NCI-H2107 (cell line): ENCODE measurements at regions not wholly inside any gene's neighbourhood (a gene's known extent, or its start where the extent isn't known, plus 50 kb on each side); places are given as distances from the start of the nearest gene placed in this dataset.

Experiments used
- DNase-seq: peaks from one replicate; lab custom pipeline; 2025; lab: John Stamatoyannopoulos, UW

DNA sequence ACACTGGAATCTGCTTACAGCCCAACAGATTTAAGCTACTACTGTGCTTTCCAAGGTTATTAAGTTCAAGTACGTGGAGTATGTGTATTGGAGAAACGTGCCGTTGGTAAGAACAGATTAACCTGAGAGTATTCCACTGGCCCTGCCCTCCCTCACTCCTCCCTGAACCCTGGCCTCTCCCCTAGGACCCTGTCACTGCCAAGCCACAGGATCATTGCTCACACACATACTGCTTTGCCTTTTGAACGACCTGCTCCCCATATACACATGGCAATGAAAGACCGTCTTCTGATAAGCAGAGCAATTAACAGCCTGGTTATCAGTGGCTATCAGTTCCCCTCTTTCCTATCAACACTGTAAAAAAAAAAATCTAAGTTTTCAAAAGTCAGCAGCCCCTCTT lies 458.9 kb upstream of the DYNLRB2 start:
- no peak for DNase-seq

DNA sequence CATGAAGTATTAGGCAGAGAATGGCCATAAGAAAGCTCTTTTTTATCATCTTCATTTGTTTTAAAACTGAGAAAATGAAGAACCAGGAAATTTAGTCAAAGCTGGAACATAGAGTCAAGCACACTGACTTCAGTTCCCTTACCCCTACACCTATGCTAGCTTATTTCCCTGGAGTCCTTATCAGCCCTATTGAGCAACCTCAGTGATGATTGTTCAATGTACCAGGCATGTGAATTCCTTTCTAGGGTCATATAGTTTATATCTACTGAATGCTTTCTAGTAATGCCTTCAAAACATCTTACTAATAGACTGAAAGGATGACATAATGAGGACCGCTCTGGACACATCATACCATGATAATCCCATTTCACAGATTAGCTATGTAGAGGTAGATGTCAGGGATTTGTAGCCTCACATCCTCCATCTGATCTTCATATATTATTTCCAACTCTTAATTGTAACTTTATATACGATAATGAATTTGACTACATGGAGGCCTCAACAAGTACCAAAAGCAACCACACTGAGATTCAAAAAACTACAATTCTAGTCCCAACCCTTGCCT lies 460.4 kb upstream of the DYNLRB2 start:
- no peak for DNase-seq

DNA sequence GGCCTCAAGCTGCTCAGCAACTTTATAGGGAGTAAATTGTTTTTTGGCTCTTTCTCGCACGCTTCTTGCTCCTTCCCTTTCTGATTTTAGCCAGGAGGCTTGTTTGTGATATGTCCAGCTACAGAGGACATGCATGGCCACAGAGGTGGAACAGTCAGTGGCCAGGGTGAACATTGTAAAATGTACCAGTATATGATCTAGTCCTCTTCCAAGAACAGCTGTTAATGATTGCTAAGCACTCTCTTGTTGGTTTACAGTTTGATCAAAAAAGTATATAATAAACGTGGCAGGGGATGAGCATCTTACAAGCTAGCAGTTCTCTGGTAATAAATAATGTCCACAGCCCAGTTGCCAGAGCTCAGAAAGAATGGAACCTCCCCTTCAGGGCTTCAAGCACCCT lies 461.7 kb upstream of the DYNLRB2 start:
- DNase-seq: no peak

DNA sequence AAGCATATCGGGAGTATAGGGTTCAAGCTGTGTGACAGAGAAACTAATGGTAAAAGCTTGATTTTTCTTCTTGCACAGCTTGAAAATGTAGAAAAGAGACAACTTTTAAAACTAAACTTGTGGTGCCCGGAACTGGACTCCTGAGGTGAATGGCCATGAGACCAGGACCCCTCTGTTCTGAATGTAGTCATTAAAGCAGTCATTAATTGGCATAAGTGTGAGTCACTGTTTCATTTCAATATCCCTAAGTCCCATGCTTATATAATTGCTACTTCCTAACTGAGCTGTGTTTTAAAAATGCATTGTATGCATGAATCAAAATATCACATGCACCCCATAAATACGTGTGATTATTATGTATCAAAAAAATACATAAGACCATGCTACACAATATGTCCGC lies 463.1 kb upstream of the DYNLRB2 start:
- no peak for DNase-seq

DNA sequence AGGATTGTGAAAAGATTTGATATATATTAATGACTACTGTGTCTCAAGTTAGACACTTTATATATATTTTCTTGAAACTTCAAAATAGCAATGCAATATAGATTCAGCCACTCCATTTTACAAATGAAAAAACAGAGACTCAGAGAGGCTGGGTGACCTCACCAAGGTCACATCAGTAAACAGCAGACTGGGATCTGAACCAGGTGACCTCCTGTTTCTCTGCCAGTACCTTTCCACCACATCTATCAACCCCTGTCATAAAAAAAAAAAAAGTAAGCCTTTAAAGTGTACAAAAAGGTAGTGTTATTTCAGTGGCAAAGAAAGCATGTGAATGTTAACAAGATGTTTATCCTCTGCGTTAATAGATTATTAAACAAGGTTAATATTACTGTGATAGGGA lies 466.5 kb upstream of the DYNLRB2 start:
- no peak for DNase-seq

DNA sequence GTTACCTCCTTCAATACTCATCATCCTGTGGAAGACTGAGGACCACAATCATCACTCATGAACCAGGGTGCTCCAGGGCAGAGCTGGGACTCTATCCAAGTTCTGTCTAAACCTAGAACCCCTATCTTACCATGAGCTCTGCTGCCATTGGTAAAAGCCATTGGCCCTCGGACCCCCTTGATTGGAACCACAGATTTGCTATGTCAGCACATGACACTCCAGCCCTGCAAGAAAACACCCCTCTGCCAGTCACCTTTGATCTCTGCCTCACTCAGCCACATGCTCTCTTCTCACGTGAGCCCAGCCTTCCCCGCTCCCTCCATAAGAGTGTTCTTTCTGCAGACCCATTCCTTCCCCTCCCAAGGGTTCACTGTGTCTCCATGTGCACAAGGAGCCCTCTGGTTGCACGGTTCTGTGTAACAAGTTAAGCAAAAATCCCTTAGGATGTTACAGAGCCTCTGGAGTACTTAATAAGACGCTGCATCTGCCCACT lies 468.8 kb upstream of the DYNLRB2 start:
- DNase-seq: no peak

DNA sequence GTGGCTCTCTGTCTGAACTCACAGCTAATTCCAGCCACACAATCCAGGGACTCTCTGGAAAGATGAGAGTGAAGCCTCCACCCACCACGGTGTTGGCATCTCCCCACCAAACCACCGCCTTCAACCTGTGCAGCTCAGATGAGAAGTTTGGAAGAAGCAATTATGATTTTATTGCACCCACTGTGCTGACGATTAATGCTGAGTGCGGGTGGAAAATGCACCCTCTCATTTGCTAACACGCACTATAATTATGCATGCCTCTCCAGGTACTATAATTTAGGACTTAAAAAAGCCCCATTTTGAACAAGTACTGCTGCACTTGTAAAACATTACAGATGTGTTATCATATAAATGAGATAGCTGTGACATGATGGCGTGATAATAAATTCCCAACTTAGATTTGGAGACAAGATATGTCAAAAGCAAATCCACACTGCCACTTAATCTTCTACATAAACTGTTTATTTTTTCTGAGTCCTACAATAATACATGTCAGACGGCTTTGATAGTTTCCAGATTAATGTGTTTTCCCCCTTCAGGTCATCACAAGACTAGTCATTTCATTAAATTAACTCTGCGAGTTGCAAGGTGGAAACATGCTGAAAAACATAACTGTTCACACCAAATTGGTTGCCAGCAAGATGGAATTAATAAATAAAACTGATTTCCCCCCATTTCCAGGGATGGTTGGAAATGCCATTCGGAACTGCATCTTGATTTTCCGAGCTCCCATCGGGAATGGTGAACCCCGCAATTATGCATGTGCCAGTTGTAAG lies 466.5 kb upstream of the MAF start:
- DNase-seq: no peak

DNA sequence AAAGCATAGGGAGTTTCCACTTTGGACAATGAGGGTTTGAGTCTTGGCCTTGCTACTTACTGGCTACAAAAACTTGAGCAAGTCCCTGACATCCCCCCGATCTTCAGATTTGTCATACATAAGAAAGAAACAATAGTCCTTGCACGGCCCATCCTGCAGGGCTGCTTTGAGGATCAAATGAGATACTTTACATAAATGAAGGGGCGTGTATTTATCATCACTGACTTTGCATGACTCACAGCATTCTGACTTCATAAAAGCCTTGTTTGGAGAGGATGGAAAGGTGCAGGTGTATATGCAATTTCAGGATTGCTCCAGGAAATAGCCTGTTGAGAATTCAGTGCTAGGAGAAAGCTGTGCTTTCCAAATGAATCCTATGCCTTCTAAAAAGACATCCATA lies 465.0 kb upstream of the MAF start:
- DNase-seq: no peak

DNA sequence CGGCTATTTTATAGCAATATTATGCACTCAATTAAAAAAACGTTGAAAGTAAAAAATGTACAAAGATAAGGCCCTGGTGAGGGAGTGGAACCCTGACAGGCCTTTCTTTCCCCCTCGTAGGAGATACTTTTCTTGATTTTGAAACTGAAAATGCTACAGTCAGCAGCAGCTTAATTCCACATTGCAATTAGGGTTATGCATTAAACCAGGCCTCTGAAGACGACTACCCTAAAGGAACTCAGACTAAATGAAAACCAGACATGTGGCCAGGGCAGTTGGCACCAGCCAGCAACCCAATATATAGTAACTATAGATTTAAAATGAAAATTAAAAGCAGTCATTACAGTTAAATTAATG lies 463.2 kb upstream of the MAF start:
- DNase-seq: no peak

DNA sequence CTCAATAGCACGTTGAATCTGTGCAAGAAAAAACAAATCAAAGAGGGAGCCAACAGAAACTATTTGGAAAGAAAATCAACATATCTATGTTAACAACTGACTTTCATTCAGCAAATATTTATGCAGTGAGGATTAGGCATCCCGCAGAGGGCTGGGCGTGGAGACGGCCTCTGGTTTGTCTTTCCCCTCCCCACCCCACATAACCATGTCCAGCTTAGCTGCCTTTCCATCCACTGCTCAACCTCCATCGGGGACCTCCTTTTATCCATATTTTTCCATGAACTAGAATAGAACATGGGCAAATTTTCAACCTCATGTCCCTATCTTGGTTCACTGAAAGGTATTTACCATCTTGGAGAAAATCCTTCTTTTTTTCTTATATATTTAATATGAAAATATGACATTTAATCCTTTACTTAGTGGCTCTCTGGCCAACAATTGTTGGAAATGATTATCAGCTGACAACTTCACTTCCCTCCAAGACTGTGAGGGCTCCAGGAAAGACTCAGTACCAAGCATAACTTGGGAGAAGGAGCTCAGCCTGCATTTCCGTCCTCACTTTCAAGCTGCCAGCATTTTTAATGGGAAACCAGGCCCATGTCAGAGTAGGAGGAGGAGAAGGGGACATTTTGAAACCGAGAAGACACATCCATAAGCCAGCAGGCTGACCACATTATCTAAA lies 462.6 kb upstream of the MAF start:
- no peak for DNase-seq

DNA sequence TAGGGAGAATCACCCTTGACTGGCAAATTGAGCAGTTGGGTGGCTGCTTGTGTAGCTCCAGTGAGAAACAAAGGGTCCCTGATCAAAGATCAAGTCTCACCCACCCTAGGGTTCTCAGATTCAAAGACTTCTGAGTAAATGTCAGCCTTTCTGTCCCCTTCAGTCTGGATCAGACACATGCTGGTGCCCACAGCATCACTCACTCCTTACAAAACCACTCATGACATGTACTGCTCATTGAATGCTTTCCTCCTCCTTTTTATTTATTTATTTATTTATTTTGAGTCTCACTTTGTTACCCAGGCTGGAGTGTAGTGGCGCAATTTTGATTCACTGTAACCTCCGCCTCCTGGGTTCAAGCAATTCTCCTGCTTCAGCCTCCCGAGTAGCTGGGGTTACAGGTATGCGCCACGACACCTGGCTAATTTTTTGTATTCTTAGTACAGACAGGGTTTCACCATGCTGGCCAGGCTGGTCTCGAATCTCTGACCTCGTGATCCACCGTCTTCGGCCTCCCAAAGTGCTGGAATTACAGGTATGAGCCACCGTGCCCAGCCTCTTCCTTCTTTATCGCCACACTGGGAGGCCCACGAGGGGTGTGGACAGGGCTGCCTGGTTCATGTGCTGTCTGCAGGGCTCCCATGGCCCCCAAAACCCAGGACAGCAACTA lies 462.0 kb upstream of the MAF start:
- DNase-seq: no peak

DNA sequence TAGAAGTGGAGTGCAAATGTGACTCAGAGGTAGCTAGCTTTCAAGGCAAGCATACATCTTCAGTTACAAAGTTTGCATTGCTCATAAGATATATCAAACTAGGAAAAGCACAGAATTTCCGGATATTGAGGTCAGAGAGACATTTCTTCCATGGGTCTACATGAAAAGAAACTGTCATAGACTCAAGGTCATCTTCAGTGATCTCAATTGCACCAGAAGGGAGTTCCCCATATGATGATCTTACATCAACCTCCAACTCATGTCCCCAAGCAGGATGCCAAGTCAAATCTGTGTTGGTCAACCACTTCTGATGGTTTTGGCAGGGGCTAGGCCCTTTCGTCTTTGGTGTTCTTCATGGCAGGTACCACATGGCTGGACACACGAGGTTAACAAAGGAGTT lies 459.9 kb upstream of the MAF start:
- DNase-seq: no peak

DNA sequence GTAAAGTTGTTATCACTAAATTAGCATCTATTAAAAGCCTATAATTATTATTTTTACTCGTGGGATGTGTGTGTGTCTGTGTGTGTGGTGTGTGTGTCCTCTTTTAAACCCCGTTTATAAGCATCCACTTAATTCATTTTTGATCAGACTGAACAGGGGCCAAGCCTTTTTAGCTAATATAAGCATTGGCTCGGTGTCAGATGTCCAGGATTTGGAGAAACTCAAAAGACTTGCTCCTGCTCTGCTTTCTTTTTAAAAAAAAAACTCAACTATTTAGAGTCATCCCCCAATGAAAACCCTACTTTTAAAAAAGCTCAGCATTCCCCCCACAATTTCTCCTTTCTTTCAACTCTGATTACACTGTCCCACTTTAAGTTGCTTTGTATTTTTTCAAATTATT lies 459.3 kb upstream of the MAF start:
- DNase-seq: no peak

DNA sequence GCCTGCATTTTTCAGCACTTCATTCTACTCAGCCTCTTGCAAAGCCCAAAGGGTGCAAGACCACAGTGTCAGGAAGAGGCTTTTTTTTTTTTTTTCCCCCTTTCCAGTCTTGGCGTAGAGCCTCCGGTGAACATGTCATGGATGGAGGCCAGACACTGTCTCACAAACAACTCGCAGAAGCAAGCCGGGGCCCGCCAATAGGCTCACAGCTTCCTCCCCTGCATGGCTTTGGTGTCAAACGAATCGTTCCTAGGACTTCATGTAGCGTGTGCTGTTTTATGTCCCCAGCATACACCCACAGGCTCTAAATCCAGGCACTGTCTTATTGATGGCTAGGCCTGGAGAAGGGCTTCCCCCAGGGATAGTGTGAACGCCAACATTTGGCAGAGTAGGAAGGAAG lies 457.7 kb upstream of the MAF start:
- no peak for DNase-seq

DNA sequence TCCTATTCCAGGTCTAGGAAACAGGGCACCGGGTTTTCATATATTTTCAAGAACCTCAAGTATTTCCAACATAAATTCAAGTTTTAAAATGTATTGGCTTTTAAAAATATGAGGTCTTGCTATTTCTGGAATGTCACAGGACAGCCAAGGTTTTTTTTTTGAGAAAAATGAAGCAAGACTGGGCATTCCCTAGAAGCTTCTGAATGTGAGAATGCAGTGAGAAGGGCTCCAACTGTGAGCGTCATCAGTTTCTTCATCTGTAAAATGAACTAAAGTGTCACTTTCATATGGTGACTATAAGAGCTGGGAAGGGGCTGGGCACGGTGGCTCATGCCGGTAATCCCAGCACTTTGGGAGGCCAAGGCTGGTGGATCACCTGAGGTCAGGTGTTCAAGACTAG lies 455.8 kb upstream of the MAF start:
- DNase-seq: no peak

DNA sequence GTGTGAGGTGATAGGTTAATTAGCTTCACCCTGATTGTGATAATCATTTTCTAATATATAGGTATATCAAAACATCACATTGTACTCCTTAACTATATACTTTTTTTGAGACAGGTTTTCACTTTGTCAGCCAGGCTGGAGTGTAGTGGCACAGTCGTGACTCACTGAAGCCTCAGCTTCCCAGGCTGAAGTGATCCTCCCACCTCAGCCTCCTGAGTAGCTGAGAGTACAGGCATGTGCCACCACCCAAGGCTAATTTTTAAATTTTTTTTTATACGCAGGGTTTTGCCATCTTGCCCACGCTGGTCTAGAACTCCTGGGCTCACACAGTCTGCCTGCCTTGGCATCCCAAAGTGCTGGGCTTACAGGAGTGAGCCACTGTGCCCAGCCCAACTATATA lies 455.3 kb upstream of the MAF start:
- no peak for DNase-seq

DNA sequence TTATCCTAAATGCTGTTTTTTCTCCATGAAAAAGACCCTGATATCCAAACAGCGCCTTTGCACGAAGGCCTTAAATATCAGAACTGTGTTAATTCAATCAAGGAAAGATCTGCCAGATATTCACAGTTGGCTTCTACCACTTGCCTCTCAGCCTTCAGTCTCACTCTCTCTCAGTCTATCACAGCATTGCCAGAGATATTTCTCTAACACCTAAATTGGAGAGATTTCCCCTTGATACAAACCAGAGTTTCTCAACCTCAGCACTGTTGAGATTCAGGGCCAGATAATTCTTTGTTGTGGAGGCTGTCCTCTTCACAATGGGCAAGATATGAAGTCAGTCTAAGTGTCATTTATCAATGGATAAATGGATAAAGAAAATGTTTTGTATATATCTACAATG lies 454.1 kb upstream of the MAF start:
- no peak for DNase-seq

DNA sequence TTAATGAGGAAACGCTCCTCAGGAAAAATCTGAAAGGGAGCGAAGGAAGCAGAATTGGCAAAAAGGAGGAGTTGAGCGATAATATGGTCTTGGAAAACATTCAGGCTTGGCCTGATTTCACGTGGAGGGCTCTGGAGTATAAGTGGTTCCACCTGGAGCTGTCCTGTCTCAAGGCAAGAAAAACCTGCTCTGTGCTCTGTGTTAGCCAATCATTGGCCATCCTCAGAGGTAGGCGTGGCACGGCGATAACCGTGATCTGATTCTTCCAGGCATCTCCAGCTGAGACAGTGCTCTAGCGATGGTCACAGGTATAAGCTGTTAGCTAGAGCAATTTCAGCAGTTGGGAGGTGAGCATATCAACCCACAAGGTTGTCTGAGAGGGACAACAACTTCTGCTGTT lies 450.5 kb upstream of the MAF start:
- no peak for DNase-seq

DNA sequence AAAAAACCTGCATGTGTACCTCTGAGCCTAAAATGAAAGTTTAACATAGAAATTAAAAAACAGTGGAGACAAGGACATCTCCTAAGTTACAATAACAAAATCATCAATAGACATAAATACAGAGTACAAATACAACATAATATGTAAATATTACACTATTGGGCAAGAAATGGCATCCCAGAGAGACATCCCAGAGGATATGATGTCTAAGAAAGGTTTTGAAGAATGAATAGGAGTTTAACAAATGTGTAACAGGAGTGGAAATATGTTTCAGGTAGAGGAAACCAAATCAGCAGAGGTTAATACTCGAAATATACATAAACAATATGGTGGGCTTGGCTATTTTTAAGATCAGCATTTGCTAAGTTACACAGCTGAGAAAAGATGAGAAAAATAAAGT lies 447.7 kb upstream of the MAF start:
- DNase-seq: no peak

DNA sequence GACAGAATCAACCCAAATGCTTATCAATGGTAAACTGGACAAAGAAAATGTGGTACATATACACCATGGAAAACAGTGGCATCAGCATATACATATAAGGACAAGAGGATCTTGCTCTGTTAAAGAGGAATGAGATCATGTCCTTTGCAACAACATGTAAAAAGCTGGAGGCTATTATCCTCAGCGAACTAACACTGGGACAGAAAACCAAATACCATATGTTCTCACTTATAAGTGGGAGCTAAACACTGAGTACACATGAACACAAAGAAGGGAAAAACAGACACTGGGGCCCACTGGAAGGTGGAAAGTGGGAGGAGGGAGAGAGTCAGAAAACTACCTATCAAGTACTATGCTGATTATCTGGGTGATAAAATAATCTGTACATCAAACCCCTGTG lies 447.3 kb upstream of the MAF start:
- DNase-seq: no peak

DNA sequence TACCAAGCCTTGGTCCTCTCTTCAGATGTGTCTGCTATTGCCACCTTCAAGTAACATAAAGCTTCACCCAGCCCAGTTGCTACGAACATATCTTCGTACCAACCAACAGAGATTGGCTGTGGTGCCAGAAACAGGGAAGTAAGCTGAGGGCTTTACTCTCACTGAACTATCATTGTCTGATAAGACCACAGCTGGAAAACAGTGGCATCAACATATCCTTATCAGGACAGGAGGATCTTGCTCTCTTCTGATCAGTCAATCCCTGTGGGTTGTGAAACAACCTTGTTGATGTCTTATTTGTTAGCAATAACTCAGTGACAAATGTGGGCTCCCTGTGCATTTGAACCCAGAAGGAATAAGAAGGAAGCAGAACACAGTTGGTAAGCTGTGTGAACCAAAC lies 446.3 kb upstream of the MAF start:
- no peak for DNase-seq

DNA sequence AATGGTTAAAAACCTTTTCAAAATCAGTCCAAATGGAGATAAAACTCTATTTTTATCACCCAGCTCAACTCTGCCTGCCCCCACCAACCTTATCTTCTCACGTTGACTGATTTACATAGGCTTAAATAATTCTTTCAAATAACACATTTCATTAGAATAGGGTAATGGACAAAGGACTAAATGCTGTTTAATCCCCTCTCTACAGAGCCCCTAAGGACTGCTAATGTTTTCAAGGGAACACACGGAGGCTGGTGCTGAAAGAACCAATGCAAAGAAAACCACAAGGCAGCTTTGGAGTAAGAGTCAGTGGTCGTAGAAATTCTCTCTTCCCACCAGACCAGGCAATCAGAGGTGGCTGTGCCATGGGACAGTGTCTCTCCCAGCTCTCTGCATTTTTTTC lies 445.7 kb upstream of the MAF start:
- DNase-seq: no peak

DNA sequence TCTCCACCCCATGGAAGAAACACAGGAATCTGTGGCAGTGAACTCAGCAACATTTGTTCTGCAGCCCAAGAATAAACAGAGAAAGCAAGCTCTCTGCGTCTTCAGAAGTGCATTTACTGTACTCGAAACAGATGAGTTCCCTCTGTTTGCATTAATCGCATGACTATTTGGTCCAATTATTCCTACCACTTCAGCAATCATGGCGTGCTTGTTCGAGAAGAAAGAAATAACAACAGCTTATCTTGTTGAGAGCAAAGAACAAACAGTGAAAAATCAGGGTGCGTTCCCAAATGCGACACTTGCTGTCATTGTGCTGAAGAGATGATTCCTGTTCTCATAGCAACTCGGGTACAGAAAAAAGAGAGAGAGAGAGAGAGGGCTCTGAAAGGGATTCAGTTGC lies 445.3 kb upstream of the MAF start:
- no peak for DNase-seq
